HG03066 (cell line): ENCODE measurements at regions not wholly inside any gene's neighbourhood (a gene's known extent, or its start where the extent isn't known, plus 50 kb on each side); places are given as distances from the start of the nearest gene placed in this dataset.

Experiments used
- ATAC-seq: cut with Tn5 transposase; IDR thresholded peaks from one replicate; pipeline ENCODE4 v1.9.1; 2021; ENCODE audit warnings: low read depth; ENCODE audit not compliant: unreplicated experiment

DNA sequence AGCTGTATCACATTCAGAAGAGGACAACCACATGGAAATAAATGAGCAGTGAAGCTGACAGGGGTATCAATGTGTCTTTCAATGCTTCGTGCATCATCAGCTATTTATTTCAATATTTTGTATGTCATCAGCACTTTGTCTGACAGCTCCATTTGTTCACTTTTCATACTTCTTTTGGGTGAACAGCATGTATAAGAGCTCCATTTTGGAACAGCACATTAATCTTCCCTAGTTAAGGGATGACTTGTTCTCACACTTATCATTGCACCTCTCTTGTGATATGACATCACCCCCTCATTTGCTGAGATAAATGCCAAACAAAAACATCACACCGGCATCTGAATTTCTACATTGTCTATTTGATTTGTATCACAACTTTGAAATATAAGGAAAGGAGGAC lies 190.6 kb upstream of the SAMSN1 start:
- ATAC-seq, result no peak

DNA sequence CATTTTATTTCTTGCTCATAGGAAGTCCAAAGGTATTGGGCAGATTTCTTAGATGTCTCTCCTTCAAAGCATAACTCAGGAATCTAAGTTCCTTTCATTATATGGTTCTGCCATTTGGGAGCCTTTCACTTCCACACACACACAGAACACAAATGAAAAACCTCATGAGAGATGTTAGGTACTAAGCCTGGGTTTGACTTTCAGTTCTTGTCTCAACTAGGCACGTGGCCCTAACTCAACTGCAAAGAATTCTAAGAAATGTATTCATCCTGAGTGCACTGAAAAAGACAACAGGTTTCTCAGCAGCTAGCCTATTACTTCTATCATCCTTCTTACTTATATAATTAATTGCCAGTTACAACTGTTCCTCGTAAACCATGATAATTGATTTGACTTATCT lies 190.0 kb upstream of the SAMSN1 start:
- ATAC-seq, result peak; percentile 75

DNA sequence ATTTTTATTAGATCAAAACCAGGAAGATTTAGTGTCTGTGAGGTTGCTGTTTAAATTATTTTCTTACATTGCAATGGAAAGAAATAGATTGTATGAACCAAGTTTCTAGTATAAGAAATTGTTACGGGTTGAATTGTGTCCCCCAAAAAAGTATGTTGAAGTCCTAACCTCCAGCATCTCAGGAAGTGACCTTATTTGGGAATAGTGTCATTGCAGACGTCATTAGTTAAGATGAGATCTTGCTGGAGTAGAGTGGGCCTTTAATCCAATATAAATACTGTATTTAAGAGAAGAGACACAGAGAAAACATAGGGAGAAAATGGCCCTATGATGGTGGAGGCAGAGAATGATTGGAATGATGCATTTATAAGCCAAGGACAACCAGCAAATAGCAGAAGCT lies 188.7 kb upstream of the SAMSN1 start:
- ATAC-seq, result no peak

DNA sequence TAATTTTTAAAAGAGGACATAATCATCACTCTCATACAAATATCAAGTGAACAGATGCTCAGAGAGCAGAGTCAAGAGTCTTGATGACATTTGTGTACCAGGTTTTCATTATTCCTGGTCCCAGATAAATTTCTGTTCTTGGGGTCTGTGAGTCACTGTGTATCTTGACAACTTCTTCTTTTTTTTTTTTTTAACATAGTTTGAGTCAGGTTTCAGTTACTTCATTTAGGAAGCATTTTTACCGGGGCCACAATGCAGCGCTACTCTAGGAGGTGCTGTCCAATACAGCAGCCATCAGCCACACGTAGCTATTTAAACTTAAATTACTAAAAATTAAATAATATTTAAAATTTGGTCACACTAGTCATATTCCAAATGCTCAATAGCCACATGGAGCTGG lies 188.1 kb upstream of the SAMSN1 start:
- no peak for ATAC-seq

DNA sequence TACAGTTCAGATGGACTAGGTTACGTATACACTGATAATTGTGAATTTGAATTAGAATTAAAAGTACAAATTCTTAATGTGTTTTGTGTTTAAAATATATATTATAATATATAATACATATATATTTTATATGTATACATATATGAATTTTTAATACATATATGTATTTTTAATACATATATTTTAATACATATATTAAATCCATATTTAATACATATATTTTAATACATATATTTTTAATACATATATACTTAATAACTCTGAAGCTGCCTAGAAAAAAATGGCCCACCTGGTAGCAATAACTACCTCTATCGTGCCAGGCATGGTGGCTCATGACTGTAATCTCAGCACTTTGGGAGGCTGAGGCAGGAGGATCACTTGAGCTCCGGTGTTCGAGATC lies 179.1 kb upstream of the SAMSN1 start:
- ATAC-seq, result no peak

DNA sequence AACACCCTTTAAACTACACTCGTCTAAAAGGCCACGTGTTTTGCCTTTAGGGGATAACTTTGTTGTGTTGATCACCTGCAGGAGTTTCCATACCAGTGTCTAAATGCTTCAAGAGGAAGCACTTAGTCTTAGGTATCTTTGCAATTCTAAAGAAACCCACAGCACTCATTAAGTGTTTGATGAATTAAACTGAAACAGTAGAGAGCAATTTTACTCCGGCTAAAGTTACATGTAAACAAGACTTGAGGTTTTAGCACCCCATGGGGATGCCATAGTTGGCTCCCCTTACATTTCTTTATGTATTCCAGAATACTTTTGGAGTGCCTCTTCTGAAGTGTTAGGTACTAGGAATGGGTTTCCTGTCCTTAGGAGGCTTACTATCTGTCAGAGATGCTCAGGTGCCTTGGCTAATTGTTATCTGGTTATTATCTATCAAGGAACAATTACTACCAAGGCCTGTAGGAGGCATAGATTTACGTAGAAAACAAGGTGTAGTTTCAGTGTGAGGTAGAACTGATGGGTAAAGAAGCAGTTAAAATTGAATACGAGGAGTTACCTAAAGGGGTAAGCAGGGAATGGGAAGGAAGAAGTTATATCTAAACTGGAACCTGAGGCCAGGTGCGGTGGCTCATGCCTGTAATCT lies 176.8 kb upstream of the SAMSN1 start:
- no peak for ATAC-seq

DNA sequence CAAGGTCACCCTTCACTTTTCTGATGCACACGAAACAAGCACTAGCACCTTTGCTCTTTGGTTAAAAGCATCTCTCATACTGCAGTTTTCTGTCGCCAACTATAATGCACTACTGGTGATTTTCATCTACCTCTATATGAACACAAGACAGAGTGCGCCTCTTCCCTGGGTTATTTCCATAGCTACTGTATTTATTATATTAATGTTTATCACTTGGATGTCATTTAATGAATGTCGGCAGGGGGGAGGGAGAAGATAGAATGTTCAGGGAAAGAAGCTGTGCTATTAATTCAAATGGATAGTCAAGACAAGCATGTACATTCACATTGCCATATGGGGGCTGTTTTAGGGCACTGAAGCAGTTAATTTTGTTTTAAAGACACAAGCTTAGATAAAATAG lies 174.1 kb upstream of the SAMSN1 start:
- no peak for ATAC-seq

DNA sequence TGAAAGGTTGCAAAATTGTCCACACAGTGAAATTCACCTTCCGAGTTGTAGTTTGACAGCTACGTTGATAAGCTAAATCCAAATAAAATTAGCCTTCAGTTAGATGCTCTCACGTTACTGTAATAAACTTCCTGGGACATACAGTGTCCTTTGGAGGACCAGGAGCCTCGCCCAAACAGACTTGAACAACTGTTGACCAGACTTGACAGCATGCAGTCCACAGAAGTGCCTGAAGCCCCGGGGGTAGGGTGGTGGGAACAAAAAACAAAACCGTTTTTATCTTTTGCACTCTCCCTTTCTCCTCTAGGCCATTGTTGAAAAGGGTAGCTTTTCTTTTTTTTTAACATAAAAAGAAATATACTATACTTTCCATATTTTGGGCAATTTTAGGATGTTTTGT lies 172.8 kb upstream of the SAMSN1 start:
- ATAC-seq, result no peak

DNA sequence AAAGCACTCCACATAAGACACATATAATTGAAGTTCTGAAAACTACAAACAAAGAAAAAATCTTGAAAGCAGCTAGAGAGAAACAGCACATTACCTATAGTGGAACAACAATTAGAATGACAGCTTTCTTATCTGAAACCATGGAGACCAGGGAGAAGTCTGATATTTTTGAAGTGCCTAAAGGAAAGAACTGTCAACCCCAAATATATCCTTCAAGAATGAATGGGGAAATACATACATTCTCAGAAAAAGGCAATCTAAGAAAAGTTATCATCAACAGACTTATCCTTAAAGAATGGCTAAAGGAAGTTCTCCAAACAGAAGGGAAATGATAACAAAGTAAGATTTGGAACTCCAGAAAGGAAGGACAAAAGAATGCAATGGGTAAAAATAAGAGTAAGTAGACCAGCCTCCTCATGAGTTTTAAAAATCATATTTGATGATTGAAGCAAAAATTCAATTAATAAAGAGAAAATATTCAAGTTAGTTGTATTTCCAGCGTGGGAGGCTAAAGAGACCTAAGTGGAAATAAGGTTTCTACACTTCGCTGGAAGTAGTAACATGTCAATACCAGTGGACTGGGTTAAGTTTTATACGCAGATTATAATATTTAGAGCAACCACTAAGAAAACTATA lies 170.8 kb upstream of the SAMSN1 start:
- ATAC-seq, result no peak

DNA sequence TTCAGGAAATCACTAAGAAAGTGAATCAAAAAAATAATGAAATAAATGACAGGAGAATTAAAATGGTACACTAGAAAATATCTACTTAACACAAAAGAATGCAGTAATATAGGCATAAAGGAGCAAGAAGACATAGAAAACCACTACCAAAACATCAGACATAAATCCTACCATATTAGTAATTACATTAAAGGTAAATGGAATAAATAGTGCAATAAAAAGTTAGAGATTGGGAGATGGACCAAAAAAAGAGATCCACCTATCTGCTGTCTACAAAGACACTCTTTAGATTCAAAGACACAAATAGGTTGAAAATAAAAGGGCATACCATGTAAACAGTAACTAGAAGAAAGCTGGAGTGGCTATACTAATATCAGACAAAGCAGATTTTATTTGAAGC lies 167.0 kb upstream of the SAMSN1 start:
- no peak for ATAC-seq

DNA sequence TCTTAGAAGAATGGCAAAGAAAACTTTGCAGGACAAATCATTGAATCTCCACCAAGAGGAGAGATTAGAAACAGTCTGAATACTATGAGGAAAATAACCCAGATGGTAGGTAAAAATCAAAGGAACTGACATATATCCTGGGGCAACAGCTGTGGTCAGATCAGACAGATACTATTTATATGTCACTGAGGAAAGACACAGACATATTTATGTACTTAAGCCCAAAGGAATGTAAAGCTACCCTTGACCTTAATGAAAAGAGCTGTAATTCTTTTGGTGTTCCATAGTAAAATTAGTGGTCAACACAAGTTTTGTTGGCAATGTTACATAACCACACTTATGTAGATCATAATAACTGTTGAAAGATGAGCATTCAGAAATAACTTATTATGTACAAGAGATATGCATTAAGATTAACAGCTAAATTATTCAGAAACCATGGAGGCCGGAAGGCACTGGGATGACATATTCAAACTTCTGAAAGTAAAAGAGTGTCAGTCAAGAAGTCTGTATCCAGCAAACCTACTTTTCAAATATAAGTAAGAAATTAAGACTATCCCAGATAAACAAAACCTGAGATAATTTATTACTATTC lies 166.1 kb upstream of the SAMSN1 start:
- no peak for ATAC-seq

DNA sequence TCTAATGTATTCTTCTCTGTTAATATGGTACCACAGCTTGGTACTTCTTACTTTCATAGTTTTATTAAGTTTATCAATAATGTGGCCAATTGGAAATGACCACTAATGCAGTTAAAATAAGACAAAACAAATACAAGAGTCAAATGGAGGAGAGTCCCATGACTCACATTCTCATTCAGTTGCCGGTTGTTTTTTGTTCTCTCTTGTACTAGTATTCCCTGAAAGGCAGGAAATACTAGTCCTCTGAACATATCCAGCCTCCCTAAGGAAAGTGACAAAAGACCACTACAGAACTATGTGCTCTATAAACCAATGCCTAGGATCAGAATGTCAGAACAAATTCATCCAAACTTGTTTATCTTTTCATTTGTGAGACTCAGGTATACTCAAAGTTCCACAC lies 165.2 kb upstream of the SAMSN1 start:
- no peak for ATAC-seq

DNA sequence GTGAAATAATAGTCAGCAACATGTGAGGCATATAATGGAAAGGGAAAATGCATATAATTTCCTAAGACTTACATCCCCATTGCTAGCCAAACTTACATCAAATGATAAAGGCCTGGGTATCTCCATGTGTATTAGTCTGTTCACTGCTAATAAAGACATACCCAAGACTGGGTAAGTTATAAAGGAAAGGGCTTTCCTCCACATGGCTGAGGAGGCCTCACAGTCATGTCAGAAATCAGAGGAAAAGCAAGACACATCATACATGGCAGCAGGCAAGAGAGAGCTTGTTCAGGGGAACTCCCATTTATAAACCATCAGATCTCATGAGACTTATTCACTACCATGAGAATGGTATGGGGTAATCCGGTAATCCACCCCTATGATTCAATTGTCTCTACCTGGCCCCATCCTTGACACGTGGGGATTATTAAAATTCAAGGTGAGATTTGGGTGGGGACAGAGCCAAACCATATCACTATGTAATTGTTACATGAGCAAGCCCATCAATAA lies 161.5 kb upstream of the SAMSN1 start:
- ATAC-seq, result no peak

DNA sequence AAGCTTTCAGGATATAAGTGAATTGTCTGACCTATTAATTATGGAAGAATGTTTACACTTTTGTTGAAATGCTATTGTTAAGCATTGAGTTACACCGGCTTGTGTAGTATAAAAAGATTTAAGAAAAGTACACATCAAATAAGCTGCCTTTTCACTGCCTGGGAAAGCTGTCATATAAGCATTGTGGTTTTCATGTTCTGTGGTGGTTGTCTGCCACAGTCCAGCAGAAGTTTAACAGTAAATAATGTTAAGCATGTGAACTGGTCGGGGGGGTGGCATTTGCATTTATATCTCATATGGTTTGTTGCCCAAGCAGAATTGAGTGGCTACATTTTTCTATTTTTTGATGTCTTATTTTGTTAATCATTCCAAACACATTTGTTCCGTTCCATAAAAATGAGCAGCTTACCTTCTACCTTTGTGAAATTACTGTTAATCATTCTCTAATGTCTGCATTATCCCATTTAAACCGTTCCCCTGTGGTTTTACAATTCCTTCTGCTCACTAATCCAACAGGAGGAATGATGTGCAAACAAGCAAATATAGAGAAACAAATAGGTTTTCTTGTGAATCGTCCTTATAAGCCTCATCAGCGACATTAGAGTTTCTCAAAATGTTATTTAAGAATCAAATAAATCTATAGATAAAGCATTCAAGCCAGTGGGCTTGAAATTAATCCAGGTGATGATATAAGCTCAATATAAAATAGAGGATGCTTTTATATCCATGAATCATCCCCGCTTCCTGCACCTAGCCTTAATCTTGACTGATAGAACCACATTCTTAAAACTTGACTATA lies 160.8 kb upstream of the SAMSN1 start:
- no peak for ATAC-seq

DNA sequence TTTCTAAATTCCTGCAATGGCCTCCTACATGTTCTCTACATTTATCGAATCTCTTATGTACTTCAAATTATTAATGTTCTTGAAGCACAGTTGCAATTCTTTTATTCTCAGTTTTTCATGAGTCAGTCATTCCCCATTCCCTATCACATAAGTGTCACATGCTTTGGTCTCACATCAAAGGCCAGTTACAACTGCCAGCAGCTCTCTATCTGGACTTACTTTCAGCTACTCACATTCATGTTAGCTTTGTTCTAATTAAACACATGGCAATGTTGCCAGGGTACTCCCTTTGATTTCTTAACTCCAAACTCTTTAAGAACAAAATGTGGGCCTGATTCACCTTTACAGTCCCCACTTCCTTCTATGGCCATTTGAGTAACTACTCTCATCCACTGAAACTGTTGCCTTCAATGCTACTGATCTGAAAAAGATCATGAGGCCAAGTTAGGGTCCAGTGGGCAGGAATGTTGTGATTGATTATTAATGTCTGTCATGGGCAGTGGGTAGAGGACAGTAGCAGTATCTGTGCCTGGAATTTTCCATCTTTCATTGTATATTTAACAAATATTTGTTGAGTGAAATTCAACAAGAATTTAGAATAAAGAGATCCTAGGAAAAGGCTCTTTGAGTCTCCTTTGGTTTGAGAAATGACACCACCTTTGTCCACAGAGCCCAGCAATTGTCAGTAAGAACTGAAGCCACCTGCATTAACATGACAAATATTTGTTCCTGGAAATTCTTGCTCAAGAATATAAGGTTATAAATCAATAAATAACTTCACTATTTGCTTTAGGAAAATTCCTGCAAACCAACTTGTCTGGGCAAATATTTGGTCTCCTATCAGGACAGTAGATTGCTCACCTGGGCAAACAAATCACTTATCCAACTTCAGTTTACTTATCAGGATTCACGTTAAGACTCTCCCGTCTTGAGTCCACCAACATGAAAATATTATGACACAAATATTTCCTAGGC lies 153.6 kb upstream of the SAMSN1 start:
- no peak for ATAC-seq

DNA sequence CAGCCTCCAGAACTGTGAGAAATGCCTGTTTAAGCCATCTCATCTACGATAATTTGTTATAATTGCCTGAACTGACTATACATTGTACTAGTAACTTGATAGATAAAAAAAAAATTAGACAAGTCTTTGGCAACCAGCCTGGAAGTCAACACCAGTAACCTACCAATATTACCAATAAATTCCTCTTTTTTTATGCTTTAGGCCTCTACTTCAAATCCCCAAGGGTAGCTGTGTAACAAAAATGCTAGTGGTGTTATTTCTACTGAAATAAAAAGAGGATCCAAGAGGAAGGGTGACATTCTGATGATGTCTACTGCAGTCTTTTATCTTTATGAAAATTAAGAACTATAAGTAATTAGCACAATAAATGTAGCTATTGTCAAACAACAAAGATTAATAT lies 151.7 kb upstream of the SAMSN1 start:
- ATAC-seq, result no peak

DNA sequence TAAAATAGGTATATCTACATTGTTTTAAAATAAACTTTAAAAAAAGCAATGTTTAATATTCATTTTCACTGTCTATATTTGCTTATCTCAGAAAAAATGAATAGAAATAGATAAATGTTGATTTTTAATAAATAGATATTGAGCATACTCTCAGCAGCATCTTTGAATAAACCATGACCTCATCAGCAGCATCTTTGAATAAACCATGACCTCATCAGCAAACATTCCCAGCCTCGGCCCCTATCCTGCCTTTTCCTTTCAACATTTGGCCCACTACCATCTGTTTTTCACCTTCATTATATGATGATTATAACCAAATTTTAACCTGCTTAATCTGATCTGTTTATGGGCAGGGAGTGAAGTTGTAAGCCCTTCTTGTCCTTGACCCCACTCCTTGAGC lies 148.7 kb upstream of the SAMSN1 start:
- no peak for ATAC-seq

DNA sequence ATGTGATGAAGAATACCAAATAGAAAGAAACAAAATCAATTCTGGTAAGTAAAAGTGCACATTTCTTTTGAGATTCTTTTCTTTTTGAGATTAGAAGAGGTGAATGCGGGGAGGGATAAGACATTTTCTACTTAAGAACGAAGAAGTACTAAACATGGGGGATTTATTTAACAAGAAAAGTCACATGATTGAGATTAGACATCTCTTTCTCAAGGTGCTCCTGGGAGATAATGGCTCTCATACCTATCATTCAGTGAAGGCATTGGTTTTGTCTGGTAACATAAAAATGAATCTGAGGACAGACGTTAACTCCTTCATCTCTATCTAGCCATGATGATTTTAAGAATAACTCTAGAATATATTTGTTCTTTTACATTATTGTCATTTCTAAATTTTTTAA lies 147.9 kb upstream of the SAMSN1 start:
- no peak for ATAC-seq

DNA sequence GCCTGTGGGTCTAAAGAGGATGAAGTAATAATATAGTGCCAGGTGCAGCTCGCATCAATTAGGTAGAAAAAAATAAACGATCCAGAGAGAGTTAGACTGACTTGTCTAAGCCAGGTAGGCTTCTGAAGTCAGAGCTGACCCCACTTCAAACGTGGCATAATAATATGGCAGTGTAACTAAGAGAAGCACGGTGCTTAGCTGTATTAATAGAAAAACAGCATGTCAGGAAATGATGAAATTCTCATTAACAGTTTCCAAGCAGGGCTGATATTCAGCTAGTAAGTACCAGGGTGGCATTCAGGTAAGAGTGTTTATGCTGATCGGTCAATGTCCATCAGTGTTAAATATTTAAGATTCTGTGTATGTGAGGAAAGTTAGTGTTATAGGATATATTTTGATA lies 145.8 kb upstream of the SAMSN1 start:
- no peak for ATAC-seq

DNA sequence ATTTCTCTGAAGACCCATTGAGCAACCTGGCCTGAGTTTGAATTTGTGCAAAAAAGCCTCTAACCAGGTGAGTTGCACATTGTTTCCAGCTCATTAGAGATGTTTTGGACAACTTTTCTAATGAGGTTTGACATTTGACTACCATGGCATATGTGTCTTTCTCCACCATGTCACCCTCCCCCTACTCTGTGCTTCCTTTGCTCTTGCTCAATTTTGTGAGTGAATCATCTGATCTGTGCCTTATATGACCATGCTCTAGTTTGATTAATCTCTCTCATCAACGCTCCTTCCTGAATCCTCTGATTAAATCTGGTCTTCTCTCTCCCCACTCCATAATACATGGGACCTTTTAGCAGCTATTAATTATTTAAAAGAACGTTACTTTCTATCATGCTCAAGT lies 144.8 kb upstream of the SAMSN1 start:
- ATAC-seq, result no peak
